Pancreas (tissue), 10 donors: ENCODE measurements at regions not wholly inside any gene's neighbourhood (a gene's known extent, or its start where the extent isn't known, plus 50 kb on each side); places are given as distances from the start of the nearest gene placed in this dataset.
A peak's percentile ranks its signal among the peaks of the same experiment; 100 is the strongest.

ENCODE experiments used
- ATAC-seq, 4 donors: fragments of 200-7000 bp; cut with Tn5 transposase; one replicate each; pipeline versions ENCODE4 v1.8.0 to v1.9.1; 2020; ENCODE audit warnings: mild to moderate bottlenecking in 4 of 4, moderate library complexity in 4 of 4
- DNase-seq, 6 donors: peaks; one replicate each; pipeline ENCODE4 v3.0.0-alpha.2; 2020
- FAIRE-seq: peaks from 2 replicates; lab custom pipeline; 2012; peaks lifted over from hg19 to GRCh38; lab: Jason Lieb, UNC
- H3K27ac ChIP-seq, 4 donors: fragments of 200-600 bp; sonication (generic); 1 replicate in 3 of 4; 2 replicates in 1 of 4; pipeline versions ENCODE4 v1.5.0 to v1.8.0; 2020
- H3K27me3 ChIP-seq, 4 donors: fragments of 200-600 bp; one replicate each; pipeline ENCODE4 v1.8.0; 2021
- H3K36me3 ChIP-seq, 3 donors: fragments of 200-600 bp; sonication (generic) in 1 of 3; one replicate each; pipeline versions ENCODE4 v1.5.0 to v1.8.0; 2020 to 2021
- H3K4me1 ChIP-seq, 3 donors: fragments of 200-600 bp; one replicate each; pipeline ENCODE4 v1.8.0; 2021
- H3K4me3 ChIP-seq, 4 donors: fragments of 200-600 bp; sonication (generic) in 2 of 4; one replicate each; pipeline versions ENCODE4 v1.5.0 to v1.8.0; 2020 to 2021
- H3K9me3 ChIP-seq, 4 donors: fragments of 200-600 bp; one replicate each; pipeline ENCODE4 v1.8.0; 2021
- CTCF ChIP-seq, 4 donors: fragments of 200-600 bp; sonication (generic) in 3 of 4; IDR thresholded peaks; one replicate each; pipeline versions ENCODE4 v1.5.0 to v1.8.0; 2021; ENCODE audit warnings: antibody characterized with exemption in 4 of 4
- WGBS, 2 donors: extraction: QIAGEN DNeasy Blood & Tissue Kit; methylation state at CpG; one replicate each; pipeline ENCODE4 v1.1.7; 2013; 5-methylcytosine and 5-hydroxymethylcytosine counted together
- intact Hi-C, 3 donors: fragments of 100-400 bp; cut with DNase I; formaldehyde crosslinking; loops; one replicate each; pipeline versions ENCODE4 v1.11.1 to v1.14.2; 2022
- donor health status: healthy with polysubstance abuse.
- donor health status: DM: no; HTN: no; CAD: no; lungs with moderate emphysema.
- donor health status: DM: no; HTN: no; CAD: no.
- donor health status: control.
- donor health status: control.
- donor health status: Bipolar disorder and iron deficiency.
- donor health status: DM: yes; HTN: yes; CAD: no.
- donor health status: DM: no; HTN: no; CAD: no.
- donor health status: DM: no; HTN: no; CAD: no.
- donor health status: DM: yes; HTN: yes; CAD: no.

GRCh38 chr15:85296615-85297402 is 83.6 kb upstream of the AKAP13 start:
- H3K4me1 ChIP-seq: peaks cover 0 to 4% (median 0%) of the 10 kb centered on the region in 3 donors
- whole genome bisulfite sequencing, 2 donors: 16 to 18% methylated on average over 14 of the region's 14 CpGs
- DNase-seq: peak in 5 of 6 donors; percentile 34 to 80 (median 60)
- no peak overlapping the region for H3K27ac ChIP-seq
- FAIRE-seq: no peak
- ATAC-seq: peak; percentile 97 to 99 (median 98)
- H3K36me3 ChIP-seq: no peaks in the 10 kb centered on the region
- intact Hi-C loops: loop anchor here in 1 of 3 donors (10.0 kb wide), 1 partner anchor 208 kb away; no protein-coding TSS in a partner anchor
- peak; percentile 26 to 61 (median 50) for TF ChIP-seq CTCF (IDR thresholded peaks at IDR 0.05)
- H3K27me3 ChIP-seq: no peaks in the 10 kb centered on the region
- H3K9me3 ChIP-seq: no peaks in the 10 kb centered on the region
- no peak overlapping the region for H3K4me3 ChIP-seq

GRCh38 chr15:85297537-85297936 is 82.9 kb upstream of the AKAP13 start:
- no peak for FAIRE-seq
- TF ChIP-seq CTCF (IDR thresholded peaks at IDR 0.05): no peak
- Histone ChIP-seq H3K9me3 (no peaks in the 10 kb centered on the region), H3K4me3 (no peak overlapping the region), H3K4me1 (peaks cover 0 to 4% (median 0%) of the 10 kb centered on the region in 3 donors), H3K27ac (no peak overlapping the region), H3K36me3 (no peaks in the 10 kb centered on the region), H3K27me3 (no peaks in the 10 kb centered on the region)
- no peak for DNase-seq
- intact Hi-C loops: loop anchor here in 1 of 3 donors (10.0 kb wide), 1 partner anchor 207 kb away; no protein-coding TSS in a partner anchor
- ATAC-seq: no peak
- WGBS, 2 donors: 94 to 96% methylated on average over 7 of the region's 7 CpGs

- no peak overlapping the region for H3K4me3 ChIP-seq
- H3K27me3 ChIP-seq: no peaks in the 10 kb centered on the region
- ATAC-seq: no peak
- 76 to 79% methylated on average over 4 of the region's 4 CpGs for WGBS, 2 donors
- H3K36me3 ChIP-seq: no peaks in the 10 kb centered on the region
- peaks cover 0 to 4% (median 0%) of the 10 kb centered on the region in 3 donors for H3K4me1 ChIP-seq
- TF ChIP-seq CTCF (IDR thresholded peaks at IDR 0.05): no peak
- H3K9me3 ChIP-seq: no peaks in the 10 kb centered on the region
- no peak overlapping the region for H3K27ac ChIP-seq
- FAIRE-seq: no peak
- DNase-seq: no peak
- intact Hi-C loops: loop anchor here in 1 of 3 donors (10.0 kb wide), 1 partner anchor 206 kb away; no protein-coding TSS in a partner anchor
These were observed 82.0 kb upstream of the AKAP13 start for GRCh38 chr15:85298366-85298765.

GRCh38 chr15:85298941-85299340 is 81.5 kb upstream of the AKAP13 start:
- intact Hi-C loops: loop anchor here in 1 of 3 donors (10.0 kb wide), 1 partner anchor 206 kb away; no protein-coding TSS in a partner anchor
- no peak overlapping the region for H3K4me3 ChIP-seq

More at GRCh38 chr15:85298941-85299340, 81.5 kb upstream of the AKAP13 start:
- 96 to 100% methylated on average over 1 of the region's 1 CpG for WGBS, 2 donors
- DNase-seq (no peak), FAIRE-seq (no peak), ATAC-seq (no peak)
- Histone ChIP-seq H3K36me3 (no peaks in the 10 kb centered on the region), H3K27ac (no peak overlapping the region), H3K9me3 (no peaks in the 10 kb centered on the region), H3K4me1 (peaks cover 0 to 4% (median 0%) of the 10 kb centered on the region in 3 donors), H3K27me3 (no peaks in the 10 kb centered on the region)
- TF ChIP-seq CTCF (IDR thresholded peaks at IDR 0.05): no peak
